ENCODE measurements at regions not wholly inside any gene's neighbourhood (a gene's known extent, or its start where the extent isn't known, plus 50 kb on each side); places are given as distances from the start of the nearest gene placed in this dataset.
"Not testable (repeated sequence)": the region's sequence is repeated elsewhere in the genome, so short reads cannot be mapped to it uniquely, and the experiment has no call there.

DNA sequence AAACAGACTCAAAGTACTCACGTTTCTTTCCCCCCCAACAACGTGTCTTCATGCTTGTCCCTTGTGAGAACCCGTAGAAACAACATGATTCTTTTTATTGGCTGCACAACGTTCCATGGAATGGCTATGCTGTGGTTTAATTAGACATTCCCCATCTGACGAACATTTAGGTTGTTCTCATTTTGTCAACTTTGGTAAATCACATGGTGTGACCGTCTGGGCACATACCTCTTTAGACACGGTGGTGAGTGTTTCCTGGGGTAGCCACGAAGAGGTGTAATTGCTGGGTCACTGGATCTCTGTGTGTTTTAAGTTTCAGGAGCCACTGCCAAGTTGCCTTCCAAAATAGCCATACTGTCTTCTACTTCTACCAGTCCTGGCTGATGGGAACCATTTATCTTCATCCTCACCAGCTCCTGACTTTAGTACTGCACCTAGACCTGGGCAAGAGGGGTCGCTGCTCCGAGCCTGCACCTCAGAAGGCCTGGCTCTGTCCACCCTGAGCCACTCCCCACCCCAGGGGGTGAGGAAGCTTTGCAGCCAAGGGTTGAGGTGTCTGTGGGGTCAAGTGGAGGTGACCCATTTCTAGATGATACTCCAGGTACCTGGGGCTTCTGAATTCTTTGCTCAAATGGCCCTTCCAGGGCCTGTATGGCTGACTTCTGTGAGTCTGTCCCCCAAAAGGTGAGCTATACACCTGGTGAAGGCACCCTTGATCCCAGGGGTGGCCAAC lies 84.7 kb downstream of the IRX5 start:
- no peak for DNase-seq (ENCODE audit: low read depth in 2 of 2)

DNA sequence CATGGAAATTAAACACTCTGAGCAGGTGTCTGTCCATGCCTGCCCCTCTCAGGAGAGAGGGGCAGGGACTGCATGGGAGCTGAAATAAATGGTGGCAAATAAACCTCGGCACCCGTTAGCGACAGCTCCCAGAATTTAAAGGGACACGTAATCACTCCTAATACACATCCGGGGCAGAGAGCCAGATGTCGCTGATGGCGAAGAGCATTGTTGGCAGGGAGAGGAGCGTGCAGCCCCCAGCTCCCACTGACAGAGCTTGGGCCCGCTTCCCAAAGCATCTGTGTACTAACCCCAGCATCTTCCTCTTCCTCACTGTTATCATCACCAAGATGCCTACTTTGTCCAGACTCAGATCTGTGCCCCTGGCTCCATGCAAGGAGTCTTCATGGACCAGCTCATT lies 85.8 kb downstream of the IRX5 start:
- no peak for DNase-seq (ENCODE audit: low read depth in 2 of 2)

DNA sequence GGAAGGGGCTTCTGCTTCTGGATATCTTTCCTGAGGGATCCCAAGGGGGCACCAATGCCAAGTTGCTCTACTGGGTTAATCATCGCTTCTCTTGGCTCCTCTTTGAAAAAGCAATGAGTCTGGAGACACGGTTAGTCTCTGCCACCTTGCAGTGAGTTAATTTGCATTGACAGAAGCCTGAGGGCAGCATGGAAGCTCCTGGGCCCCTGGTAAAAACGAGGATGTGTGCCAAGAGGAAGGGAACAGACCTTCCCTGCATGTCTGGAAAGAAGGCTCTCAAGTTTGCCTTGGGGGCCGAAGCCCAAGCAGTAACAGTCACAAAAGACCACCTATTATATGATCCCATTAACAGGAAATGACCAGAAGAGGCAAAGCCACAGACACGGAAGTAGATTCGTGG lies 86.7 kb downstream of the IRX5 start:
- DNase-seq (ENCODE audit: low read depth in 2 of 2), result no peak

DNA sequence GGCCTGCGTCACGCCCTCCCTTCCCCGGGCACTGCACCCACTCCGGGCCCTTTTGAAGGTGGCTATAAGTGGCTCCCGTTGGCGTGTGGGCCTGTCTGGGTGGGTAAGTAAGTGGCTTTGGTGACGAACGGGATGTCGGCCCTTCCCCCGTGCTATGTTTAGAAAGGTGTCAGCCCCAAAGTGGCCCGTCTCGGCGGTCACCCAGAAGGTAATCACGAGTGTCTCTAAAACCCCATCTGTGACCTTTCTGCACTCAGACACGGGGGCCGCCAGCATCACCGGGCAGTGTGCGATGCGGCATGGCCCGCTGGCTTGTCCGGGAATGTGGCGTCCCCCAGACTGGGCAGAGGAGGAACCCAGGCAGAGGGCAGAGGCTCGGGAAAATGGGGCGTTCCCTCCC lies 88.2 kb downstream of the IRX5 start:
- no peak for DNase-seq (ENCODE audit: low read depth in 2 of 2)

DNA sequence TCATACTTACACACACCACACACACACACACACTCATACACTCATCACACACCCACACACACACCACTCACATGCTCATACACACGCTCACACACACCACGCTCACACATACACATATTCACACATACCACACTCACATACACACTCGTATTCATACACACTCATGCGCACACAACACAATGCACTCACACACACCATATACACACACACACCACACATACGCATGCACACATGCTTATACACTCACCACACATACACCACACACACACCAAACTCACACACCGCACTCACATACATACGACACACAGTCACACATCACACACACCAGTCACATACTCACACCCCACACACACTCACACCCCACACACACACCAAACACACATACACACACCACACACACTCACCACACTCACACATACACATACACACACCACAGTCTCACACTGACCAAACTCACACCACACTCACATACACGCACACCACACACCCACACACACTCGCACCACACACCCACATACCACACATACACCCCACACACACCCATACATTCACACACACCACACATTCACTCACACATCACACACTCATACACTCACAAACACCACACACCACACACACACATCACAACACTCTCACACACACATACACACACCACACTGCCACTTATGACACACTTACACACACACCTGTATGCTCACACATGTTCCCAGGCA lies 88.9 kb downstream of the IRX5 start:
- no peak for DNase-seq (ENCODE audit: low read depth in 2 of 2)

DNA sequence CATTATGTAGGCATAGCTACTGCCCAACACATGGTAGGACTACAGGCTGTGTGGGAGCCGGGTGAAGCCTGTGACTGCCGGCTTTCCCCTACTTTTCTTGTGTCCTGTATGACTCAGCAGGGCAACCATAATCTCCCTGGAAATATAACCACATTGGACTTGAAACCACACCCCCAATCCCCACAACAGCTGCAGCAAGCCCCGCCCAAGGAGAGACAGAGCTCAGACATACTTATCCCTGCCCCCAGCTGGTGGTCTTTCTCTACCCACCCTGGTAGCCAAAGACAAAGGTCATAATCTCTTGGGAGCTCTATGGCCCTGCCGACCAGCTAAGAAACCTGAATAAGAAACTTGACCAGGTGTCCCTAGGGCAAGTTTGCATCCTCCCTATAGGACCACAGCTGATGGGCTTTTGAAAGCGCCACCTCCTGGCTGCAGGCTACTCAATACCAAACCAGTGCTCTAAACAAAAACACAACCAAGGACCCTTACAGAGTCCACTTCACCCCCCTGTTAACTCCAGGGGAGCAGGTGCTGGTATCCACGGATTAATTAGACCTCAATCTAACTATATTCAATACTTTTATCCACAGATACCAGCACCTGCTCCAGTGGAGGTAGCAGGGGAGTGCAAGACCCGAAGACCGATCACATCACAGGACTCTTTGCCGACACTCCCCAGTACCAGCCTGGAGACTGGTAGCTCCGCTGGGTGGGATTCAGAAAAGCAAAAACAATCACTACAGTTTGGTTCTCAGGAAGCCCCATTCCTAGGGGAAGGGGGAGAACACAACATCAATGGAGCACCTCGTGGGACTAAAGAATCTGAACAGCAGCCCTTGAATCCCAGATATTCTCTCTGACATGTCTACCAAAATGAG lies 91.2 kb downstream of the IRX5 start:
- DNase-seq (ENCODE audit: low read depth in 2 of 2), result no peak

DNA sequence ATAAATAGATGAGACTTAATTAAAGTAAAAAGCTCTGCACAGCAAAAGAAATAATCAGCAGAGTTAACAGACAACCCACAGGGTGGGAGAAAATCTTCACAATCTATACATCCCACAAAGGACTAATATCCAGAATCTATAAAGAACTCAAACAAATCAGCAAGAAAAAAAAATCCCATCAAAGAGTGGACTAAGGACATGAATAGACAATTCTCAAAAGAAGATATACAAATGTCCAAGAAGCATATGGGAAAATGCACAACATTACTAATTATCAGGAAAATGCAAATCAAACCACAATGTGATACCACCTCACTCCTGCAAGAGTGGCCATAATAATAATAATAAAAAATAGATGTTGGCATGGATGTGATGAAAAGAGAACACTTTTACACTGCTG lies 96.6 kb downstream of the IRX5 start:
- not testable (repeated sequence) for DNase-seq (ENCODE audit: low read depth in 2 of 2)

DNA sequence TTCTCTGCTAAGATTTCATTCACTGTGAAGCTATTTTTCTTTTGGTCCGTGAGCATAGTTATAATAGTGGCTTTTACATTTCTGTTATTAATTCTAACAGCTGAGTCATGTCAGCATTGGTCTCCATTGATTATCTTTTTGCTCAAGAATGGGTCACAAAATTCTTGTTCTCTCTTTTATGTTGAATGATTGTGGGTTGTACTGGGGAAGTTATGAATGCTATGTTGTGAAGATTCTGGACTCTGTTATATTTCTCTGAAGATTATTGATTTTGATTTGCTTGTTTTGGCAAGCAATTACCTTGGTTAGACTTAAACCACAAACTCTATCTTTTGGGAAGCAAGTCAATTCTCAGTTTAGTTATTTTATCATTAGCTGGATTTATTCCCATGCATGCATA lies 98.8 kb downstream of the IRX5 start:
- DNase-seq (ENCODE audit: low read depth in 2 of 2), result no peak

DNA sequence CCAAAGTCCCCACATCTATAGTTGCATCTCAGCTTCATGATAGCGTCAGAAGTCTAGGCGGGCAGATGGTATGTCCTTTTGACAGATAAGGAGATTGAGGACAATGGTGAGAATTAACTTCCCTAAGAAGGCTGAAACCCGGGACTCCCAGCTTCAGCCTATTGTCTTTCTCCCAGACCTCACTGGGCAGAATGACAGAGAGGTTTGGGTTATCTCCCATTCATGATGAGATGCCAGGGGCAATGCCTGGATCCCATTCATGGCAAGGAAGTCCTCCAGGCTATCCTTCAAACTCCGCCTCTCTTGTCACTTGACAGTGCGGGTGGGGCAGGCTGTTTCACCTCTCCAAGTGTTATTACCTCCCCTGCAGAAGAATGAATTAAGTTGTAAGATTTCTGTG lies 100.3 kb downstream of the IRX5 start:
- no peak for DNase-seq (ENCODE audit: low read depth in 2 of 2)

DNA sequence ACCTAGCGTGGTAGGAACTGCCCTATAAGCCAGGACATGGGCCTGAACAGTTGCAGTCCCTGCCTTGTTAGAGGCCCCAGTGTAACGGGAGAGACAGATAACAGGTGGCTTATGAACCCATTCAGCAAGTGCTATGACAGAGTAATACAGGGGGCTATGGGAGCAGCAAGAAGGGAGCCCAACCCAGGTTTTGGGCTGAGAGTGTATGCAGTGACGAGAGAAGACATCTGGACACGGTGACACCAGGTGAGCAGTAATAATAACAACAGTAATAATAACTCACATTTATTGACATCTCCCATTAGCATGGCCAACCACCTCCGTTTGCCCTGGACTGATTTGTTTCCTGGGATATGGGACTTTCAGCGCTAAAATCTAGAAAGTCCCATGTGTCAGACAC lies 100.8 kb downstream of the IRX5 start:
- DNase-seq (ENCODE audit: low read depth in 2 of 2), result no peak

DNA sequence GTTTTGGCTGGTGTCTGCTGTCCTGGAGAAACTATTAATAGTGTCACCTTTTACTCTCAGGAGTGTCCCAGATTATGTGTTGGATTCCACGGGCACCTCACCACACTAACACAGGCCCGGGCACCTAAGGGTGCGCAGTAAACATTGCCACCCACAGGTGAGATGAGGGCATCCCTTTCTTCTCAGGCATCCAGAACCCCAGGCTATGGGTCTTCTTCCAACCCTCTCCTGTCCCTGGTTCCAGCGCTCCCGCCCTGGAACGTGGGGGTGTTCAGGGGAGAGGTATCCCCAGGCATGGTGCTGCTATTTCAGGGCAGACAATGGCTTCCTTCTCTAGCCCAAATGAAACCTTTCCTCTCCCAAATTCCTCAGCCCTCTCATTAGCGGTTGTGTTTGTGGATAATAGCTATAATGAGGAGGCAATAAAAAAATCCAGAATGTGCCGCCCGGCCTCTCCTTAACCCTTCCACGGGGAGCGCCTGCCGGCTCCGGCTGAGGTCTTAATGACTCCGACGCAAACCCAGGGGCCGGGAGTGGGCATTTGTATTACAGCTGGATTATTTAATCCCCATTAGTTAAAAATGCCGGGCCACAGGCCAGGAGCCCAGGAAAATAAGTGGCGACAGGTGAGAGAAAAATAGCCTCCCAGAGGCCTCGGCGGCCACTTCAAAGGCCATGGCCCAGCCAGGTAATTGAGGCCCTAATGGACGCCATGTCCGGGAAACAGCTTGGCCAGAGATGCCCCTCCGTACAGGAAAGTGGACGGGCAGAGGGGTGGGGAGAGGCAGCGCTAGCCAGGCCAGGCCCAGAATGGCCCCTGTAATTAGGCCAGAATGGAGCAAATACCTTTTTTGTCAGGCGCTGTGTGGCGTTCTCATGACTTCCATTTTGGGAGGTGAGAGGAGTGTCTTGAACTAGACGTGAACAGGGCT lies 102.8 kb downstream of the IRX5 start:
- no peak for DNase-seq (ENCODE audit: low read depth in 2 of 2)

DNA sequence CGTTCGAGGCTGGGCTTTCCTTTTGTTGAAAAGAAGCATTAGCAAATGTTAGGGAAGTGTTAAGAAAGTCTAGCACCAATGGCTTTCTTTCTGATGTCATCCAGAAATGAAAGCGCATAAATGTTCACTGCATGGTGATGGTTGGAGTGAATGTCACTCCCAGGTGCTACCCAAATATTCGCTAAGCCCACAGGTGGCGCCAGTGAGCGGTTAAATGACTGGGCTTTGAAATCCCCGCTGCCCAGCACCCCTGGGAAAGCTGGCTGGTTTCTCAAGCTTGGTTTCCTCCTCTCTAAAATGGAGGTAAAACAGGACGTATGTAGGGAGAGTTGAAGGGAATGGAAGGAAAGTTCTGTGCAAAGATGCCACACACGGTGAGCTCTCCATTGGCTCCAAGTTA lies 104.4 kb downstream of the IRX5 start:
- DNase-seq (ENCODE audit: low read depth in 2 of 2), result peak; percentile 2 to 38

DNA sequence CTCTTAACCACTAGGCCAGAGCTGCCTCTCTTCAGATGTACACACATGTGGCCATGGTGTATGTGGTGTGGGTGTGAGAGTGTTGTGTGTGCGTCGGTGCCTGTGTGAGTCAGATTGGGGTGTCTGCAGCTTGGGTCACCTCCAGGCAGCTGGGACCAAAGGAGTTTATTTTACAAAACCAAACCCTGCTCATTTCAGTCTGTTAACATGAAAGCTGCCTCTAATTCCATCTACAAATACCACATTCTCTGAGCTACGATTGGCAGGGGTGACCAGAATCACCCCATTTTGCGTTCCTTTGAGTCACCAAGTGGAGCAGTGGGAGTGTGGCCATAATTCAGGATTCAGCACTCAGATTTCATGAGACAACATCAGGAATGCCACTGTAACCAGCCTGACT lies 105.3 kb downstream of the IRX5 start:
- DNase-seq (ENCODE audit: low read depth in 2 of 2), result no peak

DNA sequence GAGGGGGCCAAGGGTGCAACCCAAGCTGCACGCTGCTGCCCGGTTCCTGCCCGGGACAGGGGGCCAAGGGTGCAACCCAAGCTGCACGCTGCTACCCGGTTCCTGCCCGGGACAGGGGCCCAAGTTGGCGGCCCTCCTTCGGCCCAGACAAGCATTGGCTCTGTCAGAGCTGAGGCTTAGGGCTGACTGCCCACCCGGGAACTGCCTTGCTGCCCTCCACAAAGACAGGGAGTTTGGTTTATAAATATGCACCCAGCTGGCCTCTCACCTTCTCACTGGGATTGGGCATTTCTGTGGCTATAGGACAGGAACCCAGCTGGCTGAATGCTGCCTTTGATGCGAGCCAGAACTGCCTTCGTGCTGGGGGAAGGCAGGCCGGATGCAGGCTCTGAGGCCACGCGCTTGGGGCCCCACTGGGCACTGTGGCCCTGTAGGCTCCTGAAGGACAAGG lies 105.7 kb downstream of the IRX5 start:
- no peak for DNase-seq (ENCODE audit: low read depth in 2 of 2)

DNA sequence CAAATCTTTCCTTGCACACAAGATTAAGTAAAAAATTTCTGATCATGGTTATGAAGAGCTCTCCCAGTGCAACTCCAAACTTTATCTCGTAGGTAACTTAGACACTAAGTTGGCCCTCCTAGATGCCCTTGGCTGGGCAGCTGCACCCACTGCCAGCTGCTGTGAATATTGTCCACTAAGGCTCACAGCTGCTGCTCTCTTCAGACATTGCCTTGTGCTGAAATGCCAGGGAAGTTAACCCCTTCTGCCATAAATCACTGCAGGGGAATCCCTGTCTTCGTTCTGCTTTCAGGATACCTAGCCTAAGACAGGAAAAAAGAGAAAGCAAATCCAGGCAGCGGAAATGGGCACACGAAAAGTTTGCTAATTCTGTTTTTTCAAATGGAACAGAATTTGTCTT lies 106.4 kb downstream of the IRX5 start:
- DNase-seq (ENCODE audit: low read depth in 2 of 2), result no peak

DNA sequence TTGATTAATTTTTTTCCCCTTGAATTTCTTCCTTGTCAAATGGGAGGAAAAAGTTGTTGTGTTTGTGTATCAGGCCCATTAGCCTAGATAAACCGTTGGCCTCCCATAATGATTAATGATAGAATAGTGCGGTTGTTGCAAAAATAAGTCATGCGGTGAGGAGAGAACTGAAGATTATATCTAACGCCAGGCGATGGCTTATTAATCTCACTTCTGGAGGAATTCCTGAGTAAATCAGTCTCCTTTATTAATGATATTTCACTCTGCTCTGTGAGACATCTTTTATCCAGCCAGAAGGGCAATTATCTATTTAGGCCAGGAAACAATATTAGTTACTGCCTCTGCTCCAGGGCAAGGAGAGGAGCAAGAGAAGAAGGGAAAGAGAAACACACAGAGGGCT lies 107.3 kb downstream of the IRX5 start:
- no peak for DNase-seq (ENCODE audit: low read depth in 2 of 2)

DNA sequence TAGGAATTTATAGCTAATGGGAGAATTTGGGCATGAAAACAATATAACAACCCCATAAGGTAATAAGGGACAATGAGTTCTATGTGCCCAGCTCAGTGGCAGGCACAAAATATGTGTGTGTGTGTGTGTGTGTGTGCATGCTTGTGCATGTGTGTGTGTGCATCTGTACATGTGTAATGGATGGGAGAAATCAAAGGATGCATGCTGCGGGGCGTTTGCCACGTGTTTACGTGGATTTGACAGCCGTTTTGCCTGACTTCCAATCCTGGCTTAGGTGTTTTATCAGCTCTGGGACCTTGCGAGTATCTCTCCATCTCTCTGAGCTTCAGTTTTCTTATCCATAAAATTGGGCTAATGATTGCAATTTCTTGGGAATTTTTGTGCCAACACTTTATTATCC lies 108.4 kb downstream of the IRX5 start:
- DNase-seq (ENCODE audit: low read depth in 2 of 2), result no peak

DNA sequence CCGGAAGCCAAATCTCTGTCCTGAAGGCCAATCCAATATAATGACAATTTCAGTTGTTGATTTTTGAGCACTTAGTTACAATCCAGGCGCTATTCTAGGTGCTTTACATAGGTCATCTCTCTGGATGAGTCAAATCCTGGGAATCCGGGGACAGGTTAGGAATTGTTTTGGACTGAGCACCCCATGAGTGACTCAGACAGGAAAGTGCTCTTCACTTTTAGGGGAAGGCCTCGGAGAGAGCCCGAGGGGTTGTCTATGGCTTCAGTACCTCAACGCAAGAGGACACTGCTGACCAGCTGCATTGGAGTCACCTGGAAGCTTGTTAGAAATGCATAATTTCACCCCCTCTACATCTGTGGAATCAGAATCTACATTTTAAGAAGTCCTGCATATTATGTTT lies 108.8 kb downstream of the IRX5 start:
- DNase-seq (ENCODE audit: low read depth in 2 of 2), result no peak

DNA sequence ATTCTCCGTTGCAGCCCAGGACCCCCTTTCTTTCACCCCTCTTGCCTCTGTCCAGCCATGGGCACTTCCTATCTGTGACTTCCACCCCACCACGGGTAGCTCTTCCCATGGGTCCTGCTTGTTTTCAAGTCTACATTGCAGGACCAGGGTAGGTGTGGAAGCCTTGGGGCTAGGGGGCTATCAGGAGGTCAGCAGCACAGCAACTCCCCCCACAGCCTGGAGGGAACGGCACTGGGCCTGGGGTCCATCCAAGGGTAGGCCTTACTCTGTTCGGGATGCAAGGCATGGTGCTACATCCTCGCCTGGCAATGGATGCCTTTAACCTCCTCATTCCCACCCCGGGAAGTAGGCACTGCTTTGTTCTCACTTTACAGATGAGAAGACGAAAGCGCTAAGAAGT lies 109.3 kb downstream of the IRX5 start:
- DNase-seq (ENCODE audit: low read depth in 2 of 2), result no peak

DNA sequence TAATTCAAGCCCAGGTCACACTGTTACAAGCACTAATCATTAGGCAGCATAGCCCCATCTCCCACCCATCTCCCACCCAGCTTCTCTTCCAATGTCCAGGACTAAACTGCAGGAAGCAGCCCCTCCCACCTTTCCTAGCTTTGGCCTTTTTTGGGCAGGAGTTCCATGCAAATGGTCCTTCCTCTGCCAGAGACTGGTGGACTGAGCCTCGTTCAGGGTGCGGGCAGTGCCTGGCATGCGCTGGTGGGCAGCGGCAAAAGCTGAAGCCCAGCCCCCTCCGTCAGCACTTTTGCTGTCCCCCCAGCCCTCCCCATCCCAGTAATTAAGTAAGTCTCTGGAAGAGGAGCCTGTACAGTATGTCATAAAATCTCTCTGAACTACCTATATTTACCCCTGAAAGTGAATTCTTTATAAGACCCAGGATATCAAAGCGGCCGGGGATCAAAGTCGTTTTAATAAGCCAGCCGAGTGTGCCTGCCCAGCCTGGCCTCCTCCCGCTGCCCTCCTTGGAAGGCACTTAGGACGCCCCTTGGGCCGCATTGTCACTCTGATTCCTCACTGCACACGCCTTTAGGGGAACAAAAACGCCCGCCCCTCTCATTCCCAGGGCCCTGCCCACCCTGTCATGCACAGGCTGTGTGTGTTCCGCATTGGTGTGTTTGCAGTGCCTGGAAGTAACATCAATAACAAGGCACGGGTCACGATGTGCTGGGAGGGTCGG lies 109.9 kb downstream of the IRX5 start:
- DNase-seq (ENCODE audit: low read depth in 2 of 2), result no peak
